Activated B cell treated with CpG ODN at 0.5 μM for 24 hours (primary cell): ENCODE measurements at regions not wholly inside any gene's neighbourhood (a gene's known extent, or its start where the extent isn't known, plus 50 kb on each side); places are given as distances from the start of the nearest gene placed in this dataset.

Experiments used
- ATAC-seq: fragments of 200-7000 bp; cut with Tn5 transposase; one replicate; pipeline ENCODE4 v1.10.0; 2021; ENCODE audit warnings: low read depth, mild to moderate bottlenecking, moderate library complexity
- CTCF ChIA-PET: fragments of 350-600 bp; sonication (Branson Sonifier 250); formaldehyde crosslinking; loops from one replicate; lab custom pipeline; 2021; ENCODE audit warnings: antibody characterized with exemption; lab: Charles Lee
- POLR2A ChIA-PET: fragments of 350-600 bp; sonication (Branson Sonifier 250); formaldehyde crosslinking; loops from one replicate; lab custom pipeline; 2021; ENCODE audit warnings: antibody characterized with exemption; lab: Charles Lee
- DNase-seq: peaks from one replicate; pipeline ENCODE4 v3.0.0; 2022
- H3K27ac Mint-ChIP-seq: one replicate; pipeline ENCODE4 v1.8.0; 2020; ENCODE audit warnings: mixed read lengths
- H3K27me3 Mint-ChIP-seq: one replicate; pipeline ENCODE4 v1.8.0; 2021; ENCODE audit warnings: mixed read lengths
- H3K36me3 Mint-ChIP-seq: one replicate; pipeline ENCODE4 v1.8.0; 2021; ENCODE audit warnings: low read depth, mixed read lengths
- H3K4me1 Mint-ChIP-seq: one replicate; pipeline ENCODE4 v1.8.0; 2021; ENCODE audit warnings: mixed read lengths
- H3K4me3 Mint-ChIP-seq: one replicate; pipeline ENCODE4 v1.8.0; 2020; ENCODE audit warnings: mild to moderate bottlenecking, mixed read lengths
- H3K9me3 Mint-ChIP-seq: one replicate; pipeline ENCODE4 v1.8.0; 2020; ENCODE audit warnings: mixed read lengths
- CTCF ChIP-seq: fragments of 200-600 bp; IDR thresholded peaks from one replicate; pipeline ENCODE4 v1.8.0; 2022; ENCODE audit warnings: antibody characterized with exemption, mild to moderate bottlenecking
- intact Hi-C: fragments of 100-400 bp; cut with micrococcal nuclease; formaldehyde crosslinking; loops from one replicate; pipeline ENCODE4 v1.15.1; 2024

- TF ChIP-seq CTCF, result no peak
- intact Hi-C loops, result no loop called here
- DNase-seq, result no peak
- Mint-ChIP-seq H3K9me3 (no peaks in the 10 kb centered on the region), H3K4me3 (no peak overlapping the region), H3K27me3 (no peaks in the 10 kb centered on the region), H3K36me3 (no peaks in the 10 kb centered on the region), H3K27ac (no peak overlapping the region), H3K4me1 (no peaks in the 10 kb centered on the region)
- no peak for ATAC-seq
- ChIA-PET CTCF (interaction anchor here (1.0 kb wide), 1 partner anchor 14 kb away, joined by 3 read pairs; no protein-coding TSS in a partner anchor), POLR2A (no interaction called here)
Observed at GRCh38 chr1:101164776-101165175, 72.0 kb upstream of the S1PR1 start.

- Mint-ChIP-seq H3K9me3 (no peaks in the 10 kb centered on the region), H3K27me3 (no peaks in the 10 kb centered on the region), H3K27ac (no peak overlapping the region), H3K4me1 (no peaks in the 10 kb centered on the region), H3K36me3 (no peaks in the 10 kb centered on the region), H3K4me3 (no peak overlapping the region)
- intact Hi-C loops, result no loop called here
- TF ChIP-seq CTCF, result no peak
- ATAC-seq (no peak), DNase-seq (no peak)
- CTCF ChIA-PET, result no interaction called here
- POLR2A ChIA-PET, result interaction anchor here (0.6 kb wide), 1 partner anchor 73 kb away, joined by 3 read pairs; no protein-coding TSS in a partner anchor
Observed at GRCh38 chr1:101162736-101163735, 73.8 kb upstream of the S1PR1 start.

- no peak overlapping the region for H3K27ac Mint-ChIP-seq
- CTCF ChIA-PET, result no interaction called here
- intact Hi-C loops, result no loop called here
- H3K27me3 Mint-ChIP-seq, result no peaks in the 10 kb centered on the region
- H3K9me3 Mint-ChIP-seq, result no peaks in the 10 kb centered on the region
- no peaks in the 10 kb centered on the region for H3K4me1 Mint-ChIP-seq
- H3K4me3 Mint-ChIP-seq, result no peak overlapping the region
- no peaks in the 10 kb centered on the region for H3K36me3 Mint-ChIP-seq
- ATAC-seq, result no peak
- POLR2A ChIA-PET, result no interaction called here
- no peak for TF ChIP-seq CTCF
- DNase-seq, result no peak
Observed at GRCh38 chr1:101162300-101162699, 74.5 kb upstream of the S1PR1 start.

- intact Hi-C loops, result no loop called here
- no peaks in the 10 kb centered on the region for H3K4me1 Mint-ChIP-seq
- no peak overlapping the region for H3K27ac Mint-ChIP-seq
- no peaks in the 10 kb centered on the region for H3K9me3 Mint-ChIP-seq
- no peak for TF ChIP-seq CTCF
- ChIA-PET CTCF (no interaction called here), POLR2A (no interaction called here)
- H3K27me3 Mint-ChIP-seq, result no peaks in the 10 kb centered on the region
- H3K36me3 Mint-ChIP-seq, result no peaks in the 10 kb centered on the region
- no peak overlapping the region for H3K4me3 Mint-ChIP-seq
- DNase-seq, result no peak
- no peak for ATAC-seq
Observed at GRCh38 chr1:101161619-101162018, 75.2 kb upstream of the S1PR1 start.

- no peaks in the 10 kb centered on the region for H3K27me3 Mint-ChIP-seq
- intact Hi-C loops, result no loop called here
- H3K9me3 Mint-ChIP-seq, result no peaks in the 10 kb centered on the region
- no peak for DNase-seq
- POLR2A ChIA-PET, result no interaction called here
- no peak for ATAC-seq
- no peak for TF ChIP-seq CTCF
- H3K27ac Mint-ChIP-seq, result no peak overlapping the region
- CTCF ChIA-PET, result no interaction called here
- no peaks in the 10 kb centered on the region for H3K36me3 Mint-ChIP-seq
- H3K4me1 Mint-ChIP-seq, result no peaks in the 10 kb centered on the region
- H3K4me3 Mint-ChIP-seq, result no peak overlapping the region
Observed at GRCh38 chr1:101158424-101158823, 78.4 kb upstream of the S1PR1 start.
